ENCODE measurements at regions not wholly inside any gene's neighbourhood (a gene's known extent, or its start where the extent isn't known, plus 50 kb on each side); places are given as distances from the start of the nearest gene placed in this dataset.

GRCh38 chr13:58452123-58452623, 820.6 kb downstream of the PCDH17 start:
- Histone ChIP-seq H3K4me3 (replicated peaks; ENCODE audit: insufficient read depth, low read length) (no peak overlapping the region), H3K27me3 (ENCODE audit: insufficient read depth, poor library complexity, severe bottlenecking) (peaks cover 2% of the 10 kb centered on the region), H3K27ac (replicated peaks) (no peak overlapping the region)
- no peak for DNase-seq (ENCODE audit: low read depth in 1 of 2, low spot score in 1 of 2)
- TF ChIP-seq POLR2AphosphoS5 (IDR thresholded peaks at IDR 0.05; ENCODE audit: low read depth): no peak
- no peak for TF ChIP-seq SPI1 (IDR thresholded peaks at IDR 0.05; ENCODE audit: borderline replicate concordance, low read depth)
- TF ChIP-seq, protein P1, sequence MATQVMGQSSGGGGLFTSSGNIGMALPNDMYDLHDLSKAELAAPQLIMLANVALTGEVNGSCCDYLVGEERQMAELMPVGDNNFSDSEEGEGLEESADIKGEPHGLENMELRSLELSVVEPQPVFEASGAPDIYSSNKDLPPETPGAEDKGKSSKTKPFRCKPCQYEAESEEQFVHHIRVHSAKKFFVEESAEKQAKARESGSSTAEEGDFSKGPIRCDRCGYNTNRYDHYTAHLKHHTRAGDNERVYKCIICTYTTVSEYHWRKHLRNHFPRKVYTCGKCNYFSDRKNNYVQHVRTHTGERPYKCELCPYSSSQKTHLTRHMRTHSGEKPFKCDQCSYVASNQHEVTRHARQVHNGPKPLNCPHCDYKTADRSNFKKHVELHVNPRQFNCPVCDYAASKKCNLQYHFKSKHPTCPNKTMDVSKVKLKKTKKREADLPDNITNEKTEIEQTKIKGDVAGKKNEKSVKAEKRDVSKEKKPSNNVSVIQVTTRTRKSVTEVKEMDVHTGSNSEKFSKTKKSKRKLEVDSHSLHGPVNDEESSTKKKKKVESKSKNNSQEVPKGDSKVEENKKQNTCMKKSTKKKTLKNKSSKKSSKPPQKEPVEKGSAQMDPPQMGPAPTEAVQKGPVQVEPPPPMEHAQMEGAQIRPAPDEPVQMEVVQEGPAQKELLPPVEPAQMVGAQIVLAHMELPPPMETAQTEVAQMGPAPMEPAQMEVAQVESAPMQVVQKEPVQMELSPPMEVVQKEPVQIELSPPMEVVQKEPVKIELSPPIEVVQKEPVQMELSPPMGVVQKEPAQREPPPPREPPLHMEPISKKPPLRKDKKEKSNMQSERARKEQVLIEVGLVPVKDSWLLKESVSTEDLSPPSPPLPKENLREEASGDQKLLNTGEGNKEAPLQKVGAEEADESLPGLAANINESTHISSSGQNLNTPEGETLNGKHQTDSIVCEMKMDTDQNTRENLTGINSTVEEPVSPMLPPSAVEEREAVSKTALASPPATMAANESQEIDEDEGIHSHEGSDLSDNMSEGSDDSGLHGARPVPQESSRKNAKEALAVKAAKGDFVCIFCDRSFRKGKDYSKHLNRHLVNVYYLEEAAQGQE (IDR thresholded peaks at IDR 0.05; ENCODE audit: insufficient replicate concordance, low read depth): no peak
- TF ChIP-seq GABPA (IDR thresholded peaks at IDR 0.05; ENCODE audit: low read depth): no peak
- TF ChIP-seq, protein P2, sequence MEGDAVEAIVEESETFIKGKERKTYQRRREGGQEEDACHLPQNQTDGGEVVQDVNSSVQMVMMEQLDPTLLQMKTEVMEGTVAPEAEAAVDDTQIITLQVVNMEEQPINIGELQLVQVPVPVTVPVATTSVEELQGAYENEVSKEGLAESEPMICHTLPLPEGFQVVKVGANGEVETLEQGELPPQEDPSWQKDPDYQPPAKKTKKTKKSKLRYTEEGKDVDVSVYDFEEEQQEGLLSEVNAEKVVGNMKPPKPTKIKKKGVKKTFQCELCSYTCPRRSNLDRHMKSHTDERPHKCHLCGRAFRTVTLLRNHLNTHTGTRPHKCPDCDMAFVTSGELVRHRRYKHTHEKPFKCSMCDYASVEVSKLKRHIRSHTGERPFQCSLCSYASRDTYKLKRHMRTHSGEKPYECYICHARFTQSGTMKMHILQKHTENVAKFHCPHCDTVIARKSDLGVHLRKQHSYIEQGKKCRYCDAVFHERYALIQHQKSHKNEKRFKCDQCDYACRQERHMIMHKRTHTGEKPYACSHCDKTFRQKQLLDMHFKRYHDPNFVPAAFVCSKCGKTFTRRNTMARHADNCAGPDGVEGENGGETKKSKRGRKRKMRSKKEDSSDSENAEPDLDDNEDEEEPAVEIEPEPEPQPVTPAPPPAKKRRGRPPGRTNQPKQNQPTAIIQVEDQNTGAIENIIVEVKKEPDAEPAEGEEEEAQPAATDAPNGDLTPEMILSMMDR (IDR thresholded peaks at IDR 0.05; ENCODE audit: insufficient read depth, low read length): no peak

GRCh38 chr13:58455094-58455493, 823.5 kb downstream of the PCDH17 start:
- Histone ChIP-seq H3K4me3 (replicated peaks; ENCODE audit: insufficient read depth, low read length) (no peak overlapping the region), H3K27ac (replicated peaks) (no peak overlapping the region), H3K27me3 (ENCODE audit: insufficient read depth, poor library complexity, severe bottlenecking) (no peaks in the 10 kb centered on the region)
- TF ChIP-seq GABPA (IDR thresholded peaks at IDR 0.05; ENCODE audit: low read depth) (no peak), POLR2AphosphoS5 (IDR thresholded peaks at IDR 0.05; ENCODE audit: low read depth) (no peak), SPI1 (IDR thresholded peaks at IDR 0.05; ENCODE audit: borderline replicate concordance, low read depth) (no peak)
- TF ChIP-seq, protein P2 (IDR thresholded peaks at IDR 0.05; ENCODE audit: insufficient read depth, low read length): no peak
- no peak for DNase-seq (ENCODE audit: low read depth in 1 of 2, low spot score in 1 of 2)

GRCh38 chr13:58461217-58461616, 829.7 kb downstream of the PCDH17 start:
- no peak for DNase-seq (ENCODE audit: low read depth in 1 of 2, low spot score in 1 of 2)
- H3K27ac ChIP-seq (replicated peaks): no peak overlapping the region
- TF ChIP-seq, protein P2 (IDR thresholded peaks at IDR 0.05; ENCODE audit: insufficient read depth, low read length): no peak
- TF ChIP-seq SPI1 (IDR thresholded peaks at IDR 0.05; ENCODE audit: borderline replicate concordance, low read depth) (no peak), GABPA (IDR thresholded peaks at IDR 0.05; ENCODE audit: low read depth) (no peak)
- H3K27me3 ChIP-seq (ENCODE audit: insufficient read depth, poor library complexity, severe bottlenecking): no peaks in the 10 kb centered on the region
- H3K4me3 ChIP-seq (replicated peaks; ENCODE audit: insufficient read depth, low read length): no peak overlapping the region

DNA sequence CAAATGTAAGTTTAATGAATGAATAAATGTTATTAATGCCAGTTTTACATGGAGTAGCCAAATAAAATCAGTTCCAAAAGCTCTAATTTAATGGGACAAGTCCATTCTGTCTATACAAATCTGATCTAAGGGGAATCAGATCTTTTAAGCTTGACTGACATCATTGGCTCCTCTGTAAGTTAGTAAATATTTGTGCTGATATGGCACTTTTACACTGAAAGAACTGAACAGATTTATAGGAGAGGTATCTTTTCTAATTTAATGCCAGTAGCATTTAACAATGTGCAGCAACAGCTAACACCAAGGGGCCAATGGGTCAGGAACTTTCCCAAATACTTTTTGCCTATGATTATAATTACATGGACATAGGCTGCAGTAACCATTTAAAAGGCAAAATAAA, 832.3 kb downstream of the PCDH17 start:
- TF ChIP-seq, protein P1 (IDR thresholded peaks at IDR 0.05; ENCODE audit: insufficient replicate concordance, low read depth): no peak
- no peak for TF ChIP-seq GABPA (IDR thresholded peaks at IDR 0.05; ENCODE audit: low read depth)
- no peak for TF ChIP-seq POLR2AphosphoS5 (IDR thresholded peaks at IDR 0.05; ENCODE audit: low read depth)
- TF ChIP-seq SPI1 (IDR thresholded peaks at IDR 0.05; ENCODE audit: borderline replicate concordance, low read depth): no peak
- TF ChIP-seq, protein P2 (IDR thresholded peaks at IDR 0.05; ENCODE audit: insufficient read depth, low read length): no peak
- Histone ChIP-seq H3K27me3 (ENCODE audit: insufficient read depth, poor library complexity, severe bottlenecking) (no peaks in the 10 kb centered on the region), H3K4me3 (replicated peaks; ENCODE audit: insufficient read depth, low read length) (no peak overlapping the region), H3K27ac (replicated peaks) (no peak overlapping the region)
- no peak for DNase-seq (ENCODE audit: low read depth in 1 of 2, low spot score in 1 of 2)

Data from HL-60 (cell line).